ENCODE measurements at regions not wholly inside any gene's neighbourhood (a gene's known extent, or its start where the extent isn't known, plus 50 kb on each side); places are given as distances from the start of the nearest gene placed in this dataset.

GRCh38 chr2:120431386-120432292 lies 85.7 kb downstream of the INHBB start:
- TF ChIP-seq POLR2A (IDR thresholded peaks at IDR 0.05) = no peak
- TF ChIP-seq CTCF (IDR thresholded peaks at IDR 0.05) = no peak
